ENCODE measurements at regions not wholly inside any gene's neighbourhood (a gene's known extent, or its start where the extent isn't known, plus 50 kb on each side); places are given as distances from the start of the nearest gene placed in this dataset.

DNA sequence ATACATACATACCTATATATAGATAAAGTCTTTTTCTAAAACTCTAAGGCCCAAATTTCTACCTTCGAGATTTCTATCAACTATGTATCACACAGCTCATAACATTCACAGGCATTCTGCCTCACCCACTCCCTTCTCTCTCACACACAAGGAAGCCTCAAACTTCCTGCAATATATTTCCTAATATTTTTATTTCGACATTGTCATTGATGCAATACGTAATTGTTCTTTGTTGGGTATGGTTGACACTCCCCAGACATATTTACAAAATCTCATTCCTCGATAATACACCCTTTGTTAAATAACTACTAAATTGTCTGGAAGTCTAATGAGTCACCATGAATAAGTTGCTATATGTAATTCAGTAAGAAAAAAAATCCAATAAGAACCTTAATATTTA is 143.5 kb downstream of the HNRNPD start:
- TF ChIP-seq, protein P1, sequence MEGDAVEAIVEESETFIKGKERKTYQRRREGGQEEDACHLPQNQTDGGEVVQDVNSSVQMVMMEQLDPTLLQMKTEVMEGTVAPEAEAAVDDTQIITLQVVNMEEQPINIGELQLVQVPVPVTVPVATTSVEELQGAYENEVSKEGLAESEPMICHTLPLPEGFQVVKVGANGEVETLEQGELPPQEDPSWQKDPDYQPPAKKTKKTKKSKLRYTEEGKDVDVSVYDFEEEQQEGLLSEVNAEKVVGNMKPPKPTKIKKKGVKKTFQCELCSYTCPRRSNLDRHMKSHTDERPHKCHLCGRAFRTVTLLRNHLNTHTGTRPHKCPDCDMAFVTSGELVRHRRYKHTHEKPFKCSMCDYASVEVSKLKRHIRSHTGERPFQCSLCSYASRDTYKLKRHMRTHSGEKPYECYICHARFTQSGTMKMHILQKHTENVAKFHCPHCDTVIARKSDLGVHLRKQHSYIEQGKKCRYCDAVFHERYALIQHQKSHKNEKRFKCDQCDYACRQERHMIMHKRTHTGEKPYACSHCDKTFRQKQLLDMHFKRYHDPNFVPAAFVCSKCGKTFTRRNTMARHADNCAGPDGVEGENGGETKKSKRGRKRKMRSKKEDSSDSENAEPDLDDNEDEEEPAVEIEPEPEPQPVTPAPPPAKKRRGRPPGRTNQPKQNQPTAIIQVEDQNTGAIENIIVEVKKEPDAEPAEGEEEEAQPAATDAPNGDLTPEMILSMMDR (optimal IDR thresholded peaks at IDR 0.05 in 1 of 3, IDR thresholded peaks at IDR 0.05 in 1 of 3, conservative IDR thresholded peaks at IDR 0.05 in 1 of 3; ENCODE audit: extremely low read depth in 1 of 3, insufficient read depth in 2 of 3, low read length in 3 of 3) = no peak
- no peak for TF ChIP-seq EZH2 (IDR thresholded peaks at IDR 0.05; ENCODE audit: low read length)

Data from keratinocyte (primary cell).